ENCODE measurements at regions not wholly inside any gene's neighbourhood (a gene's known extent, or its start where the extent isn't known, plus 50 kb on each side); places are given as distances from the start of the nearest gene placed in this dataset.

- no peaks in the 10 kb centered on the region for H3K9me3 ChIP-seq
- H3K36me3 ChIP-seq, result no peaks in the 10 kb centered on the region
- no peak overlapping the region for H3K27ac ChIP-seq
- TF ChIP-seq CTCF (IDR thresholded peaks at IDR 0.05) (no peak), POLR2A (IDR thresholded peaks at IDR 0.05) (no peak)
- peaks cover 0 to 12% (median 0%) of the 10 kb centered on the region in 4 donors for H3K4me1 ChIP-seq
- H3K4me3 ChIP-seq, result no peak overlapping the region
- peaks cover 0 to under 1% of the 10 kb centered on the region in 2 donors for H3K27me3 ChIP-seq
- DNase-seq, result no peak
These were observed 50.7 kb upstream of the ACSF3 start for GRCh38 chr16:89042711-89043551.

DNA sequence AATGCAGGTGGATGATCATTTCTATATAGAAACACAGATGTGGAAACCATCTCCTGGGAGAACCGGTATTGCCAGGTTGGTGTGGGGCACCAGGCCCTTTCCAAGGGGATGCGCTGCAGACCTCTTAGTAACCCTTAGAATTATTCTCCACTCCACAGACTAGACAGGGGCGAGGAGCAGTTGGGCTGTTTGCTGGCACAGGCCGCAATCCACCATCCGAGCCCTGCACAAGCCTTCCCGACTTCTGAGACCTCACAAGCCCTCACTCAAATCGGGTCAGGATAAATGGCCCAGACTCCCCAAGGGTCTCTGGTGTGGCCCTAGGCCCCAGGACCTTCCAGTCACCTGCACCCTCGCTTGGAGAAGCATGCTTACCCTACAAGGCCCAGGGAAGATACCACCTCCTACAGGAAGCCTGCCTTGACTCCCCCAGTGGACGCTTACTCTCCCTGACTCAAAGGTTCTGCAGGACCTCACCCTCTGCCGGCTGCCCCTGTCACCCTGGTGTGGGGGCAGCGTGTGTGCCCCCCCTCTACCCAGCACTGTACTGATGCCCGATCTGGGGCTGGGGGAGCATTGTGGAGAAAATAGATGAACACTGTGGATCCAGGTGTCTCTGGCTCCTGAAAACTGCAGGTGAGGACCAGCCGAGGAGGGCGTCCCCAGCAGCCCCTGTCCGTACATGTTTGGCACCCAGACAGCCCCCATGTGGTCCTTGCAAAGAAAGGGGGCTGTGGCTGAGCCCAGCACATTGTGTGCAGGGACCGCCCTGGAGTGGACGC lies 49.8 kb upstream of the ACSF3 start:
- Histone ChIP-seq H3K4me3 (no peak overlapping the region), H3K9me3 (no peaks in the 10 kb centered on the region), H3K4me1 (peaks cover 0 to 12% (median 0%) of the 10 kb centered on the region in 4 donors), H3K27ac (no peak overlapping the region), H3K27me3 (peaks cover 0 to 3% of the 10 kb centered on the region in 2 donors), H3K36me3 (no peaks in the 10 kb centered on the region)
- TF ChIP-seq CTCF (IDR thresholded peaks at IDR 0.05) (no peak), POLR2A (IDR thresholded peaks at IDR 0.05) (no peak)
- DNase-seq, result no peak
